ENCODE measurements at regions not wholly inside any gene's neighbourhood (a gene's known extent, or its start where the extent isn't known, plus 50 kb on each side); places are given as distances from the start of the nearest gene placed in this dataset.

DNA sequence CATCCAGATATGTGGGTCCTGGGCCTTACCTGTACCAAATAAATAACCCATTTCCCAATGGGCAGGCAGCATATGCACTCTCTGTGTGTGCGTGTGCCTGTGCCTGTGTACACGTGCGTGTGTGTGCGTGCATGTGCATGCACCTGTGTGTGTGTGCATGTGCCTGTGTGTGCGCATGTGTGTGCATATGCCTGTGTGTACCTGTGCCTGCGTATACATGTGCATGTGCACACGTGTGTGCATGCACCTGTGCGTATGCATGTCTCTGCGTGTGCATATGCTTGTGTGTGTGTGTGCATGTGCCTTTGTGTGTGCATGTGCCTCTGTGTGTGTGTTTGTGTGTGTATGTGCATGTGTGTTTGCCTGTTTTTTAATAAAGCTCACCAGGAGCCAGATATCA, 197.1 kb downstream of the PHETA1 start:
- Histone ChIP-seq H3K9me2 (replicated peaks; ENCODE audit: insufficient read depth, low read length) (no peaks in the 10 kb centered on the region), H4K20me1 (ENCODE audit: insufficient read depth, low read length) (no peaks in the 10 kb centered on the region), H3K4me1 (ENCODE audit: low read length) (no peaks in the 10 kb centered on the region), H2AFZ (ENCODE audit: low read length) (no peak overlapping the region), H3K9me3 (replicated peaks; ENCODE audit: insufficient read depth, low read length) (no peaks in the 10 kb centered on the region), H3F3A (ENCODE audit: insufficient read depth, low read length) (no peaks in the 10 kb centered on the region), H3K79me2 (ENCODE audit: low read length) (no peaks in the 10 kb centered on the region), H3K4me2 (ENCODE audit: low read depth, low read length) (no peak overlapping the region), H3K27me3 (replicated peaks; ENCODE audit: insufficient read depth, low read length) (peaks cover 8% of the 10 kb centered on the region; the same call in 1 of the 2 replicates), H3K4me3 (ENCODE audit: low read length) (no peak overlapping the region), H3K27ac (ENCODE audit: low read length) (no peak overlapping the region), H3K9ac (ENCODE audit: low read length) (no peak overlapping the region), H3K36me3 (replicated peaks; ENCODE audit: insufficient read depth, low read length) (no peaks in the 10 kb centered on the region)
- no peak for DNase-seq
- TF ChIP-seq EZH2 (optimal IDR thresholded peaks at IDR 0.05; ENCODE audit: low read depth, low read length) (no peak), EZH2phosphoT487 (IDR thresholded peaks at IDR 0.05; ENCODE audit: low read length) (no peak)
- TF ChIP-seq, protein P1, sequence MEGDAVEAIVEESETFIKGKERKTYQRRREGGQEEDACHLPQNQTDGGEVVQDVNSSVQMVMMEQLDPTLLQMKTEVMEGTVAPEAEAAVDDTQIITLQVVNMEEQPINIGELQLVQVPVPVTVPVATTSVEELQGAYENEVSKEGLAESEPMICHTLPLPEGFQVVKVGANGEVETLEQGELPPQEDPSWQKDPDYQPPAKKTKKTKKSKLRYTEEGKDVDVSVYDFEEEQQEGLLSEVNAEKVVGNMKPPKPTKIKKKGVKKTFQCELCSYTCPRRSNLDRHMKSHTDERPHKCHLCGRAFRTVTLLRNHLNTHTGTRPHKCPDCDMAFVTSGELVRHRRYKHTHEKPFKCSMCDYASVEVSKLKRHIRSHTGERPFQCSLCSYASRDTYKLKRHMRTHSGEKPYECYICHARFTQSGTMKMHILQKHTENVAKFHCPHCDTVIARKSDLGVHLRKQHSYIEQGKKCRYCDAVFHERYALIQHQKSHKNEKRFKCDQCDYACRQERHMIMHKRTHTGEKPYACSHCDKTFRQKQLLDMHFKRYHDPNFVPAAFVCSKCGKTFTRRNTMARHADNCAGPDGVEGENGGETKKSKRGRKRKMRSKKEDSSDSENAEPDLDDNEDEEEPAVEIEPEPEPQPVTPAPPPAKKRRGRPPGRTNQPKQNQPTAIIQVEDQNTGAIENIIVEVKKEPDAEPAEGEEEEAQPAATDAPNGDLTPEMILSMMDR (IDR thresholded peaks at IDR 0.05; ENCODE audit: low read length), result no peak

DNA sequence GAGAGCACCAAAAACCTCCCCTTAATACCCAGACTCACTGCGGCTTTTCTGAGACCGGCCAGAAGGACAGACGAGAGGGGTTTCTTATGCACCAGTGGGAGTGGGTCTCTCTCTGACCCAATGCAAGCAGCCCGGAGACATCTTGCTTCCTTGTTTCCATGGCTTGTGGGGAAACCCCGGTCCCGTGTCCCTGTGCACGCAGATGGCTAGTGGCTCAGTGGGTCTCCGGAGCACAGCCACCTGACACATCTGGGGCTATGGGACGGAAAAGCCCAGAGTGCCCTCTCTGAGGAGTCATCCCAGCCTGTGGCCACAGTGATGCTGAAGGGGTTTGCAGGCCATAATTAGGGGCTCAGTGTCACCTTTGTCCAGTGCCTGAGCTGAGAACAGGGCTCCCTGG, 197.6 kb downstream of the PHETA1 start:
- H4K20me1 ChIP-seq (ENCODE audit: insufficient read depth, low read length), result no peaks in the 10 kb centered on the region
- peaks cover 9% of the 10 kb centered on the region; the same call in 1 of the 2 replicates for H3K27me3 ChIP-seq (replicated peaks; ENCODE audit: insufficient read depth, low read length)
- DNase-seq, result no peak
- H3K27ac ChIP-seq (ENCODE audit: low read length), result no peak overlapping the region
- H3F3A ChIP-seq (ENCODE audit: insufficient read depth, low read length), result no peaks in the 10 kb centered on the region
- no peak for TF ChIP-seq EZH2phosphoT487 (IDR thresholded peaks at IDR 0.05; ENCODE audit: low read length)
- H3K9ac ChIP-seq (ENCODE audit: low read length), result no peak overlapping the region
- H3K36me3 ChIP-seq (replicated peaks; ENCODE audit: insufficient read depth, low read length), result no peaks in the 10 kb centered on the region
- no peaks in the 10 kb centered on the region for H3K9me3 ChIP-seq (replicated peaks; ENCODE audit: insufficient read depth, low read length)
- no peaks in the 10 kb centered on the region for H3K9me2 ChIP-seq (replicated peaks; ENCODE audit: insufficient read depth, low read length)
- no peaks in the 10 kb centered on the region for H3K4me1 ChIP-seq (ENCODE audit: low read length)
- H3K4me3 ChIP-seq (ENCODE audit: low read length), result no peak overlapping the region
- H3K4me2 ChIP-seq (ENCODE audit: low read depth, low read length), result no peak overlapping the region
- H2AFZ ChIP-seq (ENCODE audit: low read length), result no peak overlapping the region
- H3K79me2 ChIP-seq (ENCODE audit: low read length), result no peaks in the 10 kb centered on the region

DNA sequence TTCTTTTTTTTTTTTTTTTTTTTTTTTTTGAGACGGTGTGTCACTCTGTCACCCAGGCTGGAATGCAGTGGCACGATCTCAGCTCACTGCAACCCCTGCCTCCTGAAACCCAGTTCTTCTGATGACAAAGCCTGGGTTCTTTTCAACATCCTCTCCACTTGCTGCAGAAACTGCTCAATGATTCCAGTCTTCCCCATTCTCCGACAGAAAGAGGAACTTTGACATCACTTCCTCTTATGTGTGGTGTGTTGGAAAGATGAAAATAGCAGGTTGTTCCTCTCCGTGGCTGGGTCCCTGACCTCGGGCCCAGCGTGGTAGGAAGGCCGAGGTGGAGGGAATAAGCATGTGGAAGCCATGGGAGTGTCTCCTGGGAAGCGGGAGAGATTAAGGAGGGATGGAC, 198.4 kb downstream of the PHETA1 start:
- Histone ChIP-seq H3K9ac (ENCODE audit: low read length) (no peak overlapping the region), H3K9me2 (replicated peaks; ENCODE audit: insufficient read depth, low read length) (no peaks in the 10 kb centered on the region), H3F3A (ENCODE audit: insufficient read depth, low read length) (no peaks in the 10 kb centered on the region), H3K4me2 (ENCODE audit: low read depth, low read length) (no peak overlapping the region), H2AFZ (ENCODE audit: low read length) (no peak overlapping the region), H3K36me3 (replicated peaks; ENCODE audit: insufficient read depth, low read length) (no peaks in the 10 kb centered on the region), H4K20me1 (ENCODE audit: insufficient read depth, low read length) (no peaks in the 10 kb centered on the region), H3K79me2 (ENCODE audit: low read length) (no peaks in the 10 kb centered on the region), H3K27ac (ENCODE audit: low read length) (no peak overlapping the region), H3K27me3 (replicated peaks; ENCODE audit: insufficient read depth, low read length) (peaks cover 9% of the 10 kb centered on the region; the same call in 1 of the 2 replicates), H3K9me3 (replicated peaks; ENCODE audit: insufficient read depth, low read length) (no peaks in the 10 kb centered on the region), H3K4me3 (ENCODE audit: low read length) (no peak overlapping the region), H3K4me1 (ENCODE audit: low read length) (no peaks in the 10 kb centered on the region)
- TF ChIP-seq, protein P1 (IDR thresholded peaks at IDR 0.05; ENCODE audit: low read length), result no peak
- no peak for TF ChIP-seq EZH2phosphoT487 (IDR thresholded peaks at IDR 0.05; ENCODE audit: low read length)
- TF ChIP-seq EZH2 (optimal IDR thresholded peaks at IDR 0.05; ENCODE audit: low read depth, low read length), result no peak
- DNase-seq, result no peak

DNA sequence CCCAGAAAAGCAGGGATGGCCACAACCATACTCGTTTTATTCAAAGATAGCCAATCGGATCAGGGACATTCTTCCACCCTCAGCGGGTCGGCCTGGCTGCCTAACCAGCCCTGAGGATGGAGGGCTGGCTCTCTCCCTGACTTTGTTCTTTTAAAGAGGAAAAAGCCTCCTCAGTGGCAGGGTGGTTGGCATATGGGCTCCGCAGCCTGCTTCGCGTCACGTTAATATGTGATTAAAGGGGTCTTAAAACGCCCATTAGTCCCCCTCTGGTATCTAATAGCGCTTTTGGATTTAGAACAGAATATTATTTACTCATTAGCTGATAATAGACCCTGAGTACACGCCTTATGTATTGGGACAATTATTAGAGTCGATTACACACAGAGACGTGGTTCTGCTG, 199.4 kb downstream of the PHETA1 start:
- no peak overlapping the region for H2AFZ ChIP-seq (ENCODE audit: low read length)
- TF ChIP-seq EZH2 (optimal IDR thresholded peaks at IDR 0.05; ENCODE audit: low read depth, low read length) (no peak), EZH2phosphoT487 (IDR thresholded peaks at IDR 0.05; ENCODE audit: low read length) (no peak)
- TF ChIP-seq, protein P1 (IDR thresholded peaks at IDR 0.05; ENCODE audit: low read length), result no peak
- H3K36me3 ChIP-seq (replicated peaks; ENCODE audit: insufficient read depth, low read length), result no peaks in the 10 kb centered on the region
- peaks cover 9% of the 10 kb centered on the region; the same call in 1 of the 2 replicates for H3K27me3 ChIP-seq (replicated peaks; ENCODE audit: insufficient read depth, low read length)
- H3K4me1 ChIP-seq (ENCODE audit: low read length), result no peaks in the 10 kb centered on the region
- H3K9me3 ChIP-seq (replicated peaks; ENCODE audit: insufficient read depth, low read length), result no peaks in the 10 kb centered on the region
- no peak overlapping the region for H3K4me2 ChIP-seq (ENCODE audit: low read depth, low read length)
- H3K9ac ChIP-seq (ENCODE audit: low read length), result no peak overlapping the region
- H3F3A ChIP-seq (ENCODE audit: insufficient read depth, low read length), result no peaks in the 10 kb centered on the region
- no peaks in the 10 kb centered on the region for H3K9me2 ChIP-seq (replicated peaks; ENCODE audit: insufficient read depth, low read length)
- DNase-seq, result no peak
- H3K79me2 ChIP-seq (ENCODE audit: low read length), result no peaks in the 10 kb centered on the region
- no peak overlapping the region for H3K4me3 ChIP-seq (ENCODE audit: low read length)
- H4K20me1 ChIP-seq (ENCODE audit: insufficient read depth, low read length), result no peaks in the 10 kb centered on the region
- no peak overlapping the region for H3K27ac ChIP-seq (ENCODE audit: low read length)

All from MM.1S (cell line).